K562 (cell line): ENCODE measurements at regions not wholly inside any gene's neighbourhood (a gene's known extent, or its start where the extent isn't known, plus 50 kb on each side); places are given as distances from the start of the nearest gene placed in this dataset.

Experiments
- CHD4 ChIP-seq: fragments of 200-600 bp; sonication (generic); IDR thresholded peaks from 3 replicates; pipeline ENCODE4 v1.6.1; 2012; ENCODE audit warnings: low read depth, mild to moderate bottlenecking, mixed read lengths, low read length, inconsistent platforms; ENCODE audit not compliant: insufficient read depth, insufficient replicate concordance, poor library complexity, severe bottlenecking
- TARDBP ChIP-seq: fragments of 450-650 bp; IDR thresholded peaks from 2 replicates; pipeline ENCODE4 v1.6.1; 2016
- TF ChIP-seq, protein P1 (sequence below), 2 experiments: fragments of 450-650 bp; formaldehyde crosslinking in 1 of 2; IDR thresholded peaks; 2 replicates each; pipeline versions ENCODE4 v1.4.0 to v1.6.1; 2014 to 2020; ENCODE audit warnings: mild to moderate bottlenecking in 2 of 2, borderline replicate concordance in 1 of 2, low read depth in 1 of 2
- TF ChIP-seq, protein P2 (sequence below), 3 experiments: IDR thresholded peaks in 2 of 3; conservative IDR thresholded peaks in 1 of 3; 2 replicates each; pipeline ENCODE4 v1.5.1; 2011 to 2012; ENCODE audit warnings: low read length in 3 of 3, mild to moderate bottlenecking in 3 of 3, control low read depth in 2 of 3, improper control_type of control experiment in 1 of 3, inconsistent platforms in 1 of 3, low read depth in 1 of 3, mixed read lengths in 1 of 3, moderate library complexity in 1 of 3; ENCODE audit not compliant: insufficient read depth in 2 of 3

- TF ChIP-seq, protein P1, sequence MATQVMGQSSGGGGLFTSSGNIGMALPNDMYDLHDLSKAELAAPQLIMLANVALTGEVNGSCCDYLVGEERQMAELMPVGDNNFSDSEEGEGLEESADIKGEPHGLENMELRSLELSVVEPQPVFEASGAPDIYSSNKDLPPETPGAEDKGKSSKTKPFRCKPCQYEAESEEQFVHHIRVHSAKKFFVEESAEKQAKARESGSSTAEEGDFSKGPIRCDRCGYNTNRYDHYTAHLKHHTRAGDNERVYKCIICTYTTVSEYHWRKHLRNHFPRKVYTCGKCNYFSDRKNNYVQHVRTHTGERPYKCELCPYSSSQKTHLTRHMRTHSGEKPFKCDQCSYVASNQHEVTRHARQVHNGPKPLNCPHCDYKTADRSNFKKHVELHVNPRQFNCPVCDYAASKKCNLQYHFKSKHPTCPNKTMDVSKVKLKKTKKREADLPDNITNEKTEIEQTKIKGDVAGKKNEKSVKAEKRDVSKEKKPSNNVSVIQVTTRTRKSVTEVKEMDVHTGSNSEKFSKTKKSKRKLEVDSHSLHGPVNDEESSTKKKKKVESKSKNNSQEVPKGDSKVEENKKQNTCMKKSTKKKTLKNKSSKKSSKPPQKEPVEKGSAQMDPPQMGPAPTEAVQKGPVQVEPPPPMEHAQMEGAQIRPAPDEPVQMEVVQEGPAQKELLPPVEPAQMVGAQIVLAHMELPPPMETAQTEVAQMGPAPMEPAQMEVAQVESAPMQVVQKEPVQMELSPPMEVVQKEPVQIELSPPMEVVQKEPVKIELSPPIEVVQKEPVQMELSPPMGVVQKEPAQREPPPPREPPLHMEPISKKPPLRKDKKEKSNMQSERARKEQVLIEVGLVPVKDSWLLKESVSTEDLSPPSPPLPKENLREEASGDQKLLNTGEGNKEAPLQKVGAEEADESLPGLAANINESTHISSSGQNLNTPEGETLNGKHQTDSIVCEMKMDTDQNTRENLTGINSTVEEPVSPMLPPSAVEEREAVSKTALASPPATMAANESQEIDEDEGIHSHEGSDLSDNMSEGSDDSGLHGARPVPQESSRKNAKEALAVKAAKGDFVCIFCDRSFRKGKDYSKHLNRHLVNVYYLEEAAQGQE (IDR thresholded peaks at IDR 0.05; ENCODE audit: borderline replicate concordance) = no peak
- TF ChIP-seq, protein P1 (CRISPR knock-in tag; IDR thresholded peaks at IDR 0.05; ENCODE audit: low read depth) = no peak
- TF ChIP-seq TARDBP (no peak), CHD4 (no peak)
- TF ChIP-seq, protein P2, sequence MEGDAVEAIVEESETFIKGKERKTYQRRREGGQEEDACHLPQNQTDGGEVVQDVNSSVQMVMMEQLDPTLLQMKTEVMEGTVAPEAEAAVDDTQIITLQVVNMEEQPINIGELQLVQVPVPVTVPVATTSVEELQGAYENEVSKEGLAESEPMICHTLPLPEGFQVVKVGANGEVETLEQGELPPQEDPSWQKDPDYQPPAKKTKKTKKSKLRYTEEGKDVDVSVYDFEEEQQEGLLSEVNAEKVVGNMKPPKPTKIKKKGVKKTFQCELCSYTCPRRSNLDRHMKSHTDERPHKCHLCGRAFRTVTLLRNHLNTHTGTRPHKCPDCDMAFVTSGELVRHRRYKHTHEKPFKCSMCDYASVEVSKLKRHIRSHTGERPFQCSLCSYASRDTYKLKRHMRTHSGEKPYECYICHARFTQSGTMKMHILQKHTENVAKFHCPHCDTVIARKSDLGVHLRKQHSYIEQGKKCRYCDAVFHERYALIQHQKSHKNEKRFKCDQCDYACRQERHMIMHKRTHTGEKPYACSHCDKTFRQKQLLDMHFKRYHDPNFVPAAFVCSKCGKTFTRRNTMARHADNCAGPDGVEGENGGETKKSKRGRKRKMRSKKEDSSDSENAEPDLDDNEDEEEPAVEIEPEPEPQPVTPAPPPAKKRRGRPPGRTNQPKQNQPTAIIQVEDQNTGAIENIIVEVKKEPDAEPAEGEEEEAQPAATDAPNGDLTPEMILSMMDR (IDR thresholded peaks at IDR 0.05 in 2 of 3, conservative IDR thresholded peaks at IDR 0.05 in 1 of 3; ENCODE audit: insufficient read depth in 2 of 3, low read depth in 1 of 3, low read length in 3 of 3) = no peak
Observed at GRCh38 chr5:26003966-26004365, 1034.4 kb downstream of the CDH9 start.
